ENCODE measurements at regions not wholly inside any gene's neighbourhood (a gene's known extent, or its start where the extent isn't known, plus 50 kb on each side); places are given as distances from the start of the nearest gene placed in this dataset.

- TF ChIP-seq TAF7 (optimal IDR thresholded peaks at IDR 0.05; ENCODE audit: borderline replicate concordance, low read depth, low read length), result no peak
- no peak for TF ChIP-seq TEAD4 (IDR thresholded peaks at IDR 0.05; ENCODE audit: low read depth, low read length)
- no peak for TF ChIP-seq POLR2AphosphoS5 (IDR thresholded peaks at IDR 0.05; ENCODE audit: low read depth, low read length)
- no peak for TF ChIP-seq CHD1 (IDR thresholded peaks at IDR 0.05; ENCODE audit: low read depth, low read length)
Measured at GRCh38 chr21:18023711-18024110, 204.6 kb upstream of the C21orf91 start (continued).
